NCI-H1105 treated with DMSO at 0.1 percent for 48 hours (cell line): ENCODE measurements at regions not wholly inside any gene's neighbourhood (a gene's known extent, or its start where the extent isn't known, plus 50 kb on each side); places are given as distances from the start of the nearest gene placed in this dataset.
"Not testable (repeated sequence)": the region's sequence is repeated elsewhere in the genome, so short reads cannot be mapped to it uniquely, and the experiment has no call there.

ENCODE experiments used
- DNase-seq: peaks from one replicate; lab custom pipeline; 2025; lab: John Stamatoyannopoulos, UW

GRCh38 chr10:125605167-125605566 lies 77.8 kb downstream of the TEX36 start:
- DNase-seq = no peak

GRCh38 chr10:125602825-125603224 lies 80.1 kb downstream of the TEX36 start:
- DNase-seq = no peak

GRCh38 chr10:125599194-125599593 lies 83.8 kb downstream of the TEX36 start:
- no peak for DNase-seq

GRCh38 chr10:125595911-125596310 lies 87.1 kb downstream of the TEX36 start:
- DNase-seq = no peak

- DNase-seq = no peak
Observed at GRCh38 chr10:125593644-125594043, 89.3 kb downstream of the TEX36 start.

- DNase-seq = no peak
Observed at GRCh38 chr10:125592897-125593296, 90.1 kb downstream of the TEX36 start.

GRCh38 chr10:125591886-125592285 lies 91.1 kb downstream of the TEX36 start:
- DNase-seq = no peak

GRCh38 chr10:125588738-125589137 lies 94.2 kb downstream of the TEX36 start:
- DNase-seq = not testable (repeated sequence)

- DNase-seq = no peak
Observed at GRCh38 chr10:125584954-125585353, 98.0 kb downstream of the TEX36 start.

- no peak for DNase-seq
Observed at GRCh38 chr10:125578658-125579315, 104.2 kb downstream of the TEX36 start.

- no peak for DNase-seq
Observed at GRCh38 chr10:125575843-125576242, 107.1 kb downstream of the TEX36 start.

- DNase-seq = no peak
Observed at GRCh38 chr10:125568156-125568555, 114.8 kb downstream of the TEX36 start.

GRCh38 chr10:125567529-125567928 lies 115.4 kb downstream of the TEX36 start:
- no peak for DNase-seq

GRCh38 chr10:125565046-125565445 lies 117.9 kb downstream of the TEX36 start:
- no peak for DNase-seq

GRCh38 chr10:125564570-125564969 lies 118.4 kb downstream of the TEX36 start:
- no peak for DNase-seq

- no peak for DNase-seq
Observed at GRCh38 chr10:125562737-125563136, 120.2 kb downstream of the TEX36 start.

- DNase-seq = no peak
Observed at GRCh38 chr10:125560947-125561346, 122.0 kb downstream of the TEX36 start.

- DNase-seq = no peak
Observed at GRCh38 chr10:125559210-125559609, 123.8 kb downstream of the TEX36 start.

GRCh38 chr10:125557801-125558505 lies 125.0 kb downstream of the TEX36 start:
- DNase-seq = no peak

GRCh38 chr10:125557311-125557710 lies 125.7 kb downstream of the TEX36 start:
- DNase-seq = no peak

GRCh38 chr10:125556882-125557281 lies 126.1 kb downstream of the TEX36 start:
- DNase-seq = no peak

- DNase-seq = no peak
Observed at GRCh38 chr10:125555743-125556142, 127.2 kb downstream of the TEX36 start.

- no peak for DNase-seq
Observed at GRCh38 chr10:125555267-125555666, 127.7 kb downstream of the TEX36 start.

- no peak for DNase-seq
Observed at GRCh38 chr10:125554753-125555152, 128.2 kb downstream of the TEX36 start.
